GM23338 (cell line): ENCODE measurements at regions not wholly inside any gene's neighbourhood (a gene's known extent, or its start where the extent isn't known, plus 50 kb on each side); places are given as distances from the start of the nearest gene placed in this dataset.

Experiments used
- ATAC-seq: fragments of 200-7000 bp; cut with Tn5 transposase; 3 replicates; pipeline ENCODE4 v1.9.1; 2020
- DNase-seq: peaks from one replicate; pipeline ENCODE4 v3.0.0-alpha.2; 2015; ENCODE audit warnings: low spot score
- H2AFZ ChIP-seq: fragments of 200-600 bp; sonication (generic); 2 replicates; pipeline ENCODE4 v1.8.0; 2016; ENCODE audit warnings: antibody characterized with exemption, mild to moderate bottlenecking, moderate library complexity
- H3F3A ChIP-seq: fragments of 200-600 bp; sonication (generic); replicated peaks from 2 replicates; pipeline ENCODE4 v1.8.0; 2017; ENCODE audit warnings: antibody characterized with exemption, mixed run types, low read depth
- H3K27ac ChIP-seq: fragments of 200-600 bp; sonication (generic); 2 replicates; pipeline ENCODE4 v1.6.1; 2016; ENCODE audit warnings: low read depth
- H3K27me3 ChIP-seq: fragments of 200-600 bp; sonication (generic); 2 replicates; pipeline ENCODE4 v1.8.0; 2016; ENCODE audit warnings: mild to moderate bottlenecking, mixed run types, moderate library complexity; ENCODE audit not compliant: insufficient read depth
- H3K36me3 ChIP-seq: fragments of 200-600 bp; sonication (generic); 2 replicates; pipeline ENCODE4 v1.8.0; 2016; ENCODE audit warnings: mild to moderate bottlenecking; ENCODE audit not compliant: insufficient read depth
- H3K4me1 ChIP-seq: fragments of 200-600 bp; sonication (generic); 2 replicates; pipeline ENCODE4 v1.8.0; 2016; ENCODE audit warnings: mild to moderate bottlenecking, moderate library complexity; ENCODE audit not compliant: insufficient read depth
- H3K4me2 ChIP-seq: fragments of 200-600 bp; sonication (generic); 2 replicates; pipeline ENCODE4 v1.7.1; 2017; ENCODE audit warnings: mixed run types
- H3K4me3 ChIP-seq: fragments of 200-600 bp; sonication (generic); 2 replicates; pipeline ENCODE4 v1.6.1; 2016; ENCODE audit warnings: mixed run types
- H3K79me2 ChIP-seq: fragments of 200-600 bp; sonication (generic); replicated peaks from 2 replicates; pipeline ENCODE4 v1.8.0; 2017; ENCODE audit warnings: mild to moderate bottlenecking; ENCODE audit not compliant: insufficient read depth
- H3K9me2 ChIP-seq: fragments of 200-600 bp; sonication (generic); 2 replicates; pipeline ENCODE4 v1.8.0; 2017; ENCODE audit not compliant: insufficient read depth
- H4K20me1 ChIP-seq: fragments of 200-600 bp; sonication (generic); replicated peaks from 2 replicates; pipeline ENCODE4 v1.8.0; 2017; ENCODE audit warnings: mild to moderate bottlenecking; ENCODE audit not compliant: insufficient read depth
- H3K27ac Mint-ChIP-seq: 2 replicates; pipeline ENCODE4 v1.8.0; 2020; ENCODE audit warnings: inconsistent platforms, mild to moderate bottlenecking, moderate library complexity, mixed read lengths
- H3K27me3 Mint-ChIP-seq: 3 replicates; pipeline ENCODE4 v1.8.0; 2022; ENCODE audit warnings: low read depth, mild to moderate bottlenecking, moderate library complexity, mixed read lengths, inconsistent platforms; ENCODE audit not compliant: insufficient read depth, poor library complexity
- H3K36me3 Mint-ChIP-seq: 3 replicates; pipeline ENCODE4 v1.8.0; 2021; ENCODE audit warnings: low read depth, mild to moderate bottlenecking, inconsistent platforms, moderate library complexity, mixed read lengths
- H3K4me1 Mint-ChIP-seq: 3 replicates; pipeline ENCODE4 v1.8.0; 2020; ENCODE audit warnings: mild to moderate bottlenecking, inconsistent platforms, mixed read lengths
- H3K4me3 Mint-ChIP-seq: 3 replicates; pipeline ENCODE4 v1.8.0; 2021; ENCODE audit warnings: moderate library complexity, mild to moderate bottlenecking, inconsistent platforms, mixed read lengths
- H3K9me3 Mint-ChIP-seq: 3 replicates; pipeline ENCODE4 v1.8.0; 2020; ENCODE audit warnings: moderate library complexity, mild to moderate bottlenecking, inconsistent platforms, mixed read lengths
- CTCF ChIP-seq, 2 experiments: fragments of 200-600 bp in 1 of 2; sonication (generic) in 1 of 2; conservative IDR thresholded peaks; 2 replicates each; pipeline versions ENCODE4 v1.5.1 to v1.6.1; 2016 to 2017; ENCODE audit warnings: antibody characterized with exemption in 2 of 2, low read depth in 2 of 2, mild to moderate bottlenecking in 2 of 2, moderate library complexity in 1 of 2
- ETS1 ChIP-seq: IDR thresholded peaks from 2 replicates; pipeline ENCODE4 v1.6.1; 2016; ENCODE audit warnings: antibody characterized with exemption
- POLR2AphosphoS5 ChIP-seq: IDR thresholded peaks from 2 replicates; pipeline ENCODE4 v1.6.1; 2016; ENCODE audit warnings: antibody characterized with exemption, low read depth
- STAT1 ChIP-seq: IDR thresholded peaks from one replicate; pipeline ENCODE4 v1.6.1; 2016; ENCODE audit warnings: antibody characterized with exemption; ENCODE audit not compliant: unreplicated experiment
- ZNF462 ChIP-seq: fragments of 250-450 bp; sonication (Bioruptor Pico); IDR thresholded peaks from 2 replicates; pipeline ENCODE4 v1.5.0; 2020; ENCODE audit warnings: mild to moderate bottlenecking, moderate library complexity

GRCh38 chr15:38074029-38074428 is 139.6 kb downstream of the TMCO5A start (continued):
- no peak for TF ChIP-seq ZNF462

GRCh38 chr15:38075466-38075865 is 141.0 kb downstream of the TMCO5A start:
- peaks cover 54% of the 10 kb centered on the region for H3K4me1 Mint-ChIP-seq
- no peaks in the 10 kb centered on the region for H3K36me3 Mint-ChIP-seq
- H3K27me3 Mint-ChIP-seq = peaks cover 58% of the 10 kb centered on the region
- DNase-seq (no peak), ATAC-seq (no peak)
- no peaks in the 10 kb centered on the region; the same call in 2 of the 3 replicates for H3K9me3 Mint-ChIP-seq
- H3K4me3 Mint-ChIP-seq = no peak overlapping the region
- Histone ChIP-seq H3K27ac (no peak overlapping the region), H3K4me1 (peaks cover 38% of the 10 kb centered on the region), H3K79me2 (no peaks in the 10 kb centered on the region), H3K9me2 (no peaks in the 10 kb centered on the region), H3K36me3 (no peaks in the 10 kb centered on the region), H3F3A (0 out of 2 replicates have a peak, but pooled peaks cover 9% of the 10 kb centered on the region), H3K27me3 (peaks cover 53% of the 10 kb centered on the region), H2AFZ (no peak overlapping the region), H4K20me1 (no peaks in the 10 kb centered on the region), H3K4me3 (no peak overlapping the region), H3K4me2 (no peak overlapping the region)
- no peak overlapping the region for H3K27ac Mint-ChIP-seq
- TF ChIP-seq STAT1 = no peak
- TF ChIP-seq CTCF (conservative IDR thresholded peaks at IDR 0.05; ENCODE audit: low read depth in 2 of 2) = no peak
- no peak for TF ChIP-seq POLR2AphosphoS5
- no peak for TF ChIP-seq ZNF462
- no peak for TF ChIP-seq ETS1
